ENCODE measurements at regions not wholly inside any gene's neighbourhood (a gene's known extent, or its start where the extent isn't known, plus 50 kb on each side); places are given as distances from the start of the nearest gene placed in this dataset.

- no peaks in the 10 kb centered on the region for H3K9me3 ChIP-seq
- TF ChIP-seq, protein P1, sequence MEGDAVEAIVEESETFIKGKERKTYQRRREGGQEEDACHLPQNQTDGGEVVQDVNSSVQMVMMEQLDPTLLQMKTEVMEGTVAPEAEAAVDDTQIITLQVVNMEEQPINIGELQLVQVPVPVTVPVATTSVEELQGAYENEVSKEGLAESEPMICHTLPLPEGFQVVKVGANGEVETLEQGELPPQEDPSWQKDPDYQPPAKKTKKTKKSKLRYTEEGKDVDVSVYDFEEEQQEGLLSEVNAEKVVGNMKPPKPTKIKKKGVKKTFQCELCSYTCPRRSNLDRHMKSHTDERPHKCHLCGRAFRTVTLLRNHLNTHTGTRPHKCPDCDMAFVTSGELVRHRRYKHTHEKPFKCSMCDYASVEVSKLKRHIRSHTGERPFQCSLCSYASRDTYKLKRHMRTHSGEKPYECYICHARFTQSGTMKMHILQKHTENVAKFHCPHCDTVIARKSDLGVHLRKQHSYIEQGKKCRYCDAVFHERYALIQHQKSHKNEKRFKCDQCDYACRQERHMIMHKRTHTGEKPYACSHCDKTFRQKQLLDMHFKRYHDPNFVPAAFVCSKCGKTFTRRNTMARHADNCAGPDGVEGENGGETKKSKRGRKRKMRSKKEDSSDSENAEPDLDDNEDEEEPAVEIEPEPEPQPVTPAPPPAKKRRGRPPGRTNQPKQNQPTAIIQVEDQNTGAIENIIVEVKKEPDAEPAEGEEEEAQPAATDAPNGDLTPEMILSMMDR (IDR thresholded peaks at IDR 0.05) = no peak
- H3K27me3 ChIP-seq = no peaks in the 10 kb centered on the region
- no peaks in the 10 kb centered on the region for H3K36me3 ChIP-seq
- no peak overlapping the region for H3K27ac ChIP-seq
- DNase-seq (ENCODE audit: low spot score in 2 of 2) = no peak
- intact Hi-C loops (cut with DNase I; ENCODE audit: low total_unique reads) = no loop called here
- no peaks in the 10 kb centered on the region for H3K4me1 ChIP-seq
- no peak overlapping the region for H3K4me3 ChIP-seq
Measured at GRCh38 chr14:30499358-30499757, 59.6 kb upstream of the G2E3 start.

- DNase-seq (ENCODE audit: low spot score in 2 of 2) = no peak
- intact Hi-C loops (cut with DNase I; ENCODE audit: low total_unique reads) = no loop called here
- H3K4me3 ChIP-seq = no peak overlapping the region
- no peaks in the 10 kb centered on the region for H3K27me3 ChIP-seq
- H3K36me3 ChIP-seq = no peaks in the 10 kb centered on the region
- H3K4me1 ChIP-seq = no peaks in the 10 kb centered on the region
- TF ChIP-seq, protein P1 (IDR thresholded peaks at IDR 0.05) = no peak
- TF ChIP-seq POLR2A (IDR thresholded peaks at IDR 0.05) (no peak), POLR2AphosphoS5 (IDR thresholded peaks at IDR 0.05) (no peak)
- H3K9me3 ChIP-seq = no peaks in the 10 kb centered on the region
- no peak overlapping the region for H3K27ac ChIP-seq
Measured at GRCh38 chr14:30500222-30500621, 58.7 kb upstream of the G2E3 start.

DNA sequence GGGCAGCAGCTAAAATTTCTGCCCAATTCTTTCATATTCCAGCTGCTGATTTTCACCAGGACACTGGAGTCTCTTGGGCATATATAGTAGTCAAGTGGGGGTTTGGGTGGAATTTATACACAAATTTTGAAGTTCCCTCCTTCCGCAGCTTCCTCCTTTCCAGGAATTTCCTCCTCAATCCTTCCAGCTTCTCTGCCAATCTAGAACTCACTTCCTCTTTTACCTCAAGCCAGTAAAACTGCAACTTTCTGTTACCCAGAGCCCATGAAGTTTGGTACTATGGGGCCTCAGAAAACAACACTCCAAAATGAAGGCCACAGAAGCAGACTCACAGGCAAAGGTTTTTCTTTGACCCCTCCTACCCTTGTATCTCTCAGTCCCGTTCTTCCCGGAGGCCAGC lies 51.7 kb upstream of the G2E3 start:
- no peaks in the 10 kb centered on the region for H3K4me1 ChIP-seq
- intact Hi-C loops (cut with DNase I; ENCODE audit: low total_unique reads) = no loop called here
- DNase-seq (ENCODE audit: low spot score in 2 of 2) = no peak
- no peak overlapping the region for H3K4me3 ChIP-seq
- no peak overlapping the region for H3K27ac ChIP-seq
- no peaks in the 10 kb centered on the region for H3K36me3 ChIP-seq
- TF ChIP-seq POLR2AphosphoS5 (IDR thresholded peaks at IDR 0.05) (no peak), POLR2A (IDR thresholded peaks at IDR 0.05) (no peak)
- TF ChIP-seq, protein P1 (IDR thresholded peaks at IDR 0.05) = no peak
- no peaks in the 10 kb centered on the region for H3K9me3 ChIP-seq
- no peaks in the 10 kb centered on the region for H3K27me3 ChIP-seq

All from breast epithelium (tissue), 4 donors.